ENCODE measurements at regions not wholly inside any gene's neighbourhood (a gene's known extent, or its start where the extent isn't known, plus 50 kb on each side); places are given as distances from the start of the nearest gene placed in this dataset.

DNA sequence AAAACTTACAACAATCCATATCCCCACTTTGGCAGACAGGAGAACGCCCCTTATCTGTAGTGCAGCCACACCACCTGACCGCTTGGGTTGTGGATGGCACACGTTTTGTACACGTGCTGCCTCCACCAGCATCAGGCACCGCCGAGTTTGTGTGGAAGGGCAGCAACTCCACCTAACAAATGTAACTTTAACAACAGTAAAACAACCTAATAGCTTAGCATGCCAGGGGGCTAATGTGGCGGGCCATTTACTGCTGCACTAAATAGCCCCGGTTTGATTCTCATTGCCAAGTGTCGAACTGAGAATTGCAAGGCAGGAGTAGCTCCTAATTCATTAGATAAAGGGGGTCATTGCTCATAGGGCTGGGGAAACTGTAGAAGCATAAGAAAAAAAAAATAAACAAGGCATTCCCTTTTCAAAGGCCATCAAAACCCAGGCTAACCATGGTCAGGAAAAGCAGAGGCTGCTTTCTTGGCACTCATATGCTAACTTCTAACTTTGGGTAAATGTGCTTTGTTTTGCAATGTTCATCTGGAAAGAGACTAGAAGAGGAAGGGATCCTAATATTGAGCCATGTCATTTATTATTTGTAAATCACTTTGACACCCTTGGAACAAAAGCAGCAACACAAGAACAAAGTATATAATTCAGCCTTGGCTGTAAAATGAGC is 279.7 kb upstream of the SOX5 start:
- no peaks in the 10 kb centered on the region for H3K9me2 ChIP-seq (replicated peaks; ENCODE audit: insufficient read depth, low read length)
- no peaks in the 10 kb centered on the region for H3K36me3 ChIP-seq (ENCODE audit: low read length)
- H3K4me2 ChIP-seq (ENCODE audit: low read depth, low read length, poor library complexity, severe bottlenecking): no peak overlapping the region
- H3K9me3 ChIP-seq (ENCODE audit: insufficient read depth, low read length): no peaks in the 10 kb centered on the region
- TF ChIP-seq EZH2phosphoT487 (conservative IDR thresholded peaks at IDR 0.05; ENCODE audit: low read length): no peak
- TF ChIP-seq, protein P1, sequence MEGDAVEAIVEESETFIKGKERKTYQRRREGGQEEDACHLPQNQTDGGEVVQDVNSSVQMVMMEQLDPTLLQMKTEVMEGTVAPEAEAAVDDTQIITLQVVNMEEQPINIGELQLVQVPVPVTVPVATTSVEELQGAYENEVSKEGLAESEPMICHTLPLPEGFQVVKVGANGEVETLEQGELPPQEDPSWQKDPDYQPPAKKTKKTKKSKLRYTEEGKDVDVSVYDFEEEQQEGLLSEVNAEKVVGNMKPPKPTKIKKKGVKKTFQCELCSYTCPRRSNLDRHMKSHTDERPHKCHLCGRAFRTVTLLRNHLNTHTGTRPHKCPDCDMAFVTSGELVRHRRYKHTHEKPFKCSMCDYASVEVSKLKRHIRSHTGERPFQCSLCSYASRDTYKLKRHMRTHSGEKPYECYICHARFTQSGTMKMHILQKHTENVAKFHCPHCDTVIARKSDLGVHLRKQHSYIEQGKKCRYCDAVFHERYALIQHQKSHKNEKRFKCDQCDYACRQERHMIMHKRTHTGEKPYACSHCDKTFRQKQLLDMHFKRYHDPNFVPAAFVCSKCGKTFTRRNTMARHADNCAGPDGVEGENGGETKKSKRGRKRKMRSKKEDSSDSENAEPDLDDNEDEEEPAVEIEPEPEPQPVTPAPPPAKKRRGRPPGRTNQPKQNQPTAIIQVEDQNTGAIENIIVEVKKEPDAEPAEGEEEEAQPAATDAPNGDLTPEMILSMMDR (IDR thresholded peaks at IDR 0.05; ENCODE audit: insufficient read depth, low read length, poor library complexity, severe bottlenecking): no peak
- H3K27me3 ChIP-seq (ENCODE audit: low read length): no peaks in the 10 kb centered on the region
- H4K20me1 ChIP-seq (ENCODE audit: low read depth, low read length): no peaks in the 10 kb centered on the region
- no peaks in the 10 kb centered on the region for H3F3A ChIP-seq (ENCODE audit: insufficient read depth)
- no peak overlapping the region for H2AFZ ChIP-seq (ENCODE audit: low read depth, low read length, severe bottlenecking)
- no peak overlapping the region for H3K9ac ChIP-seq (ENCODE audit: low read length)
- no peak overlapping the region for H3K4me3 ChIP-seq (ENCODE audit: insufficient read depth, low read length, poor library complexity, severe bottlenecking)
- H3K79me2 ChIP-seq (ENCODE audit: insufficient read depth, low read length): no peaks in the 10 kb centered on the region
- H3K27ac ChIP-seq (ENCODE audit: low read depth, low read length): no peak overlapping the region

DNA sequence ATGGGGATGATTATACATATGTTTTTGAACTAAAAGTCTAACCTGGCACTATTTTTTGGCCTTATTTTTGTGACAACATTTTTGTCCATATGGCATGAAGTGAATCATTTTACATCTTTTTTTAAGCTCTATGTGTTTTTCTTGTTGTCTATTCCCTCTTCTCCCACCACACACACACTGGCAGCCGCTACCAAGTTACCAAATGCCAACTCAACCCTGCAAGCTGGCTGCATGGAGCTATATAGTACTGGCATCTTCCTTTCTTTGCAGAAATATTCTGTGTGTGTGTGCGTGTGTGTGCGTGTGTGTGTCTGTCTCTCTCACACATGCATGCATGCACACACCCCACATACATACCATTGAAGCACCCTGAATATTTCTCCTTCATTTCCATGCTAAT is 278.9 kb upstream of the SOX5 start:
- H4K20me1 ChIP-seq (ENCODE audit: low read depth, low read length): no peaks in the 10 kb centered on the region
- H3K36me3 ChIP-seq (ENCODE audit: low read length): no peaks in the 10 kb centered on the region
- no peaks in the 10 kb centered on the region for H3K9me3 ChIP-seq (ENCODE audit: insufficient read depth, low read length)
- no peaks in the 10 kb centered on the region for H3K27me3 ChIP-seq (ENCODE audit: low read length)
- TF ChIP-seq, protein P1 (IDR thresholded peaks at IDR 0.05; ENCODE audit: insufficient read depth, low read length, poor library complexity, severe bottlenecking): no peak
- TF ChIP-seq EZH2phosphoT487 (conservative IDR thresholded peaks at IDR 0.05; ENCODE audit: low read length): no peak
- H3K4me2 ChIP-seq (ENCODE audit: low read depth, low read length, poor library complexity, severe bottlenecking): no peak overlapping the region
- no peak overlapping the region for H2AFZ ChIP-seq (ENCODE audit: low read depth, low read length, severe bottlenecking)
- no peaks in the 10 kb centered on the region for H3K79me2 ChIP-seq (ENCODE audit: insufficient read depth, low read length)
- H3F3A ChIP-seq (ENCODE audit: insufficient read depth): no peaks in the 10 kb centered on the region
- no peak overlapping the region for H3K27ac ChIP-seq (ENCODE audit: low read depth, low read length)
- no peak overlapping the region for H3K4me3 ChIP-seq (ENCODE audit: insufficient read depth, low read length, poor library complexity, severe bottlenecking)
- no peaks in the 10 kb centered on the region for H3K9me2 ChIP-seq (replicated peaks; ENCODE audit: insufficient read depth, low read length)
- no peak overlapping the region for H3K9ac ChIP-seq (ENCODE audit: low read length)

DNA sequence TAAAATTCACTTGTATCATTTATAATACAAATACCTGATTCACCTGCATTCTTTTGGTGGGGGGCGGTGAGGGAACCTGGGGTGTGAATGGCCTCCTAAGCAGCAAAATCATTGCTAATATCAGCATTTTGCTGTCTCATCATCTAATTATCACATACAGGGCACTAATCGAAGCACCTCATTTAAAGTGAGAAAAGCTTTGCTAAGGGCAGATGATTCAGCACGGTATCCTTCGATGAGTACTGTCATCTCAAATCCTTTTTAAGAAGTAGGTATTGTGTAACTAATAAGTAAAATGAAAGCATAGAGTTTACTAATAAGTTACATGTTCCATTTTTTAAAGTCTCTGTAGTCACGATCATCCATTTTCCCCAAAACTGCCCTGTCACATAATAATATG is 278.1 kb upstream of the SOX5 start:
- no peak overlapping the region for H3K4me3 ChIP-seq (ENCODE audit: insufficient read depth, low read length, poor library complexity, severe bottlenecking)
- no peaks in the 10 kb centered on the region for H3K36me3 ChIP-seq (ENCODE audit: low read length)
- no peak overlapping the region for H3K4me2 ChIP-seq (ENCODE audit: low read depth, low read length, poor library complexity, severe bottlenecking)
- H3K27ac ChIP-seq (ENCODE audit: low read depth, low read length): no peak overlapping the region
- TF ChIP-seq, protein P1 (IDR thresholded peaks at IDR 0.05; ENCODE audit: insufficient read depth, low read length, poor library complexity, severe bottlenecking): no peak
- no peak for TF ChIP-seq EZH2phosphoT487 (conservative IDR thresholded peaks at IDR 0.05; ENCODE audit: low read length)
- no peaks in the 10 kb centered on the region for H3F3A ChIP-seq (ENCODE audit: insufficient read depth)
- no peaks in the 10 kb centered on the region for H4K20me1 ChIP-seq (ENCODE audit: low read depth, low read length)
- no peak overlapping the region for H2AFZ ChIP-seq (ENCODE audit: low read depth, low read length, severe bottlenecking)
- H3K9me3 ChIP-seq (ENCODE audit: insufficient read depth, low read length): no peaks in the 10 kb centered on the region
- no peaks in the 10 kb centered on the region for H3K79me2 ChIP-seq (ENCODE audit: insufficient read depth, low read length)
- H3K9ac ChIP-seq (ENCODE audit: low read length): no peak overlapping the region
- H3K9me2 ChIP-seq (replicated peaks; ENCODE audit: insufficient read depth, low read length): no peaks in the 10 kb centered on the region
- no peaks in the 10 kb centered on the region for H3K27me3 ChIP-seq (ENCODE audit: low read length)
